ENCODE measurements at regions not wholly inside any gene's neighbourhood (a gene's known extent, or its start where the extent isn't known, plus 50 kb on each side); places are given as distances from the start of the nearest gene placed in this dataset.
A peak's percentile ranks its signal among the peaks of the same experiment; 100 is the strongest.

- TF ChIP-seq AFF1 (IDR thresholded peaks at IDR 0.05; ENCODE audit: low read depth in 1 of 2, partially characterized antibody in 2 of 2): peak; percentile 38 to 61
- peak; percentile 40 for TF ChIP-seq BRD9 (IDR thresholded peaks at IDR 0.05; ENCODE audit: low read depth, partially characterized antibody)
- peak; percentile 97 for TF ChIP-seq ZC3H8 (IDR thresholded peaks at IDR 0.05)
- TF ChIP-seq RFX7 (CRISPR knock-in tag; IDR thresholded peaks at IDR 0.05): peak; percentile 92
- peak in 1 of 2 experiments; percentile 14; a peak in 1 of 4 replicates for TF ChIP-seq MLLT1 (IDR thresholded peaks at IDR 0.05)
- TF ChIP-seq BCLAF1 (IDR thresholded peaks at IDR 0.05; ENCODE audit: borderline replicate concordance in 1 of 2, control insufficient read depth in 1 of 2, low read depth in 2 of 2, low read length in 1 of 2): peak in 1 of 2 experiments; percentile 99; a peak in 2 of 4 replicates
- TF ChIP-seq CHD2 (IDR thresholded peaks at IDR 0.05; ENCODE audit: low read depth, low read length): peak; percentile 46; the same call in 1 of the 2 replicates
- peak; percentile 92 for TF ChIP-seq ZNF717 (CRISPR knock-in tag; IDR thresholded peaks at IDR 0.05)
- TF ChIP-seq POLR2AphosphoS2 (IDR thresholded peaks at IDR 0.05; ENCODE audit: low read length): peak; percentile 98
- TF ChIP-seq TSHZ1 (CRISPR knock-in tag; IDR thresholded peaks at IDR 0.05): peak; percentile 18; the same call in 1 of the 2 replicates
- peak in 1 of 2 experiments; percentile 57; a peak in 3 of 4 replicates for TF ChIP-seq MNT (conservative IDR thresholded peaks at IDR 0.05)
Measured at GRCh38 chr1:148402152-148403084, 80.7 kb downstream of the PPIAL4G start (continued).

All from K562 (cell line).